Naive thymus-derived CD4-positive, alpha-beta T cell (primary cell): ENCODE measurements at regions not wholly inside any gene's neighbourhood (a gene's known extent, or its start where the extent isn't known, plus 50 kb on each side); places are given as distances from the start of the nearest gene placed in this dataset.

Experiments
- ATAC-seq: fragments of 150-1000 bp; cut with Tn5 transposase; 2 replicates; pipeline ENCODE4 v1.10.0; 2021; ENCODE audit warnings: mild to moderate bottlenecking, moderate library complexity
- CTCF ChIA-PET: fragments of 350-600 bp; sonication (Branson Sonifier 250); formaldehyde crosslinking; loops from one replicate; lab custom pipeline; 2021; ENCODE audit warnings: antibody characterized with exemption; lab: Charles Lee
- POLR2A ChIA-PET: fragments of 350-600 bp; sonication (Branson Sonifier 250); formaldehyde crosslinking; loops from one replicate; lab custom pipeline; 2021; ENCODE audit warnings: antibody characterized with exemption, inconsistent platforms; lab: Charles Lee
- DNase-seq, 9 donors: peaks; one replicate each; pipeline versions ENCODE4 v3.0.0 to v3.0.0-alpha.2; 2020 to 2022; ENCODE audit warnings: mixed read lengths in 1 of 9
- H3K27ac ChIP-seq: one replicate; pipeline ENCODE4 v1.7.0; 2013; ENCODE audit warnings: mild to moderate bottlenecking, low read depth, low read length, moderate library complexity
- H3K27me3 ChIP-seq, 2 donors: one replicate each; pipeline ENCODE4 v1.7.0; 2013; ENCODE audit warnings: low read length in 2 of 2, mild to moderate bottlenecking in 2 of 2, moderate library complexity in 2 of 2; ENCODE audit not compliant: control insufficient read depth in 2 of 2, insufficient read depth in 2 of 2
- H3K36me3 ChIP-seq, 3 experiments: 1 replicate in 2 of 3; 2 replicates in 1 of 3; pipeline ENCODE4 v1.7.0; 2013; ENCODE audit warnings: low read length in 3 of 3, mild to moderate bottlenecking in 3 of 3, moderate library complexity in 1 of 3; ENCODE audit not compliant: insufficient read depth in 3 of 3, control insufficient read depth in 2 of 3
- H3K4me1 ChIP-seq, 2 donors: one replicate each; pipeline ENCODE4 v1.7.0; 2013; ENCODE audit warnings: low read length in 2 of 2, mild to moderate bottlenecking in 2 of 2, moderate library complexity in 1 of 2; ENCODE audit not compliant: control insufficient read depth in 2 of 2, insufficient read depth in 2 of 2
- H3K4me3 ChIP-seq: 2 replicates; pipeline ENCODE4 v1.7.0; 2013; ENCODE audit warnings: mild to moderate bottlenecking, low read length
- H3K9me3 ChIP-seq, 3 experiments: 1 replicate in 2 of 3; 2 replicates in 1 of 3; pipeline ENCODE4 v1.7.0; 2013; ENCODE audit warnings: low read length in 3 of 3; ENCODE audit not compliant: control insufficient read depth in 2 of 3
- H3K27ac Mint-ChIP-seq, 9 donors: one replicate each; pipeline ENCODE4 v1.8.0; 2020 to 2022; ENCODE audit warnings: mixed read lengths in 9 of 9, mild to moderate bottlenecking in 8 of 9, moderate library complexity in 5 of 9, inconsistent platforms in 2 of 9
- H3K27me3 Mint-ChIP-seq, 5 donors: one replicate each; pipeline ENCODE4 v1.8.0; 2021 to 2022; ENCODE audit warnings: mixed read lengths in 5 of 5, mild to moderate bottlenecking in 1 of 5
- H3K36me3 Mint-ChIP-seq, 5 donors: one replicate each; pipeline ENCODE4 v1.8.0; 2020 to 2022; ENCODE audit warnings: mixed read lengths in 5 of 5, mild to moderate bottlenecking in 3 of 5, inconsistent platforms in 1 of 5
- H3K4me1 Mint-ChIP-seq, 7 donors: one replicate each; pipeline ENCODE4 v1.8.0; 2020 to 2022; ENCODE audit warnings: mixed read lengths in 7 of 7, mild to moderate bottlenecking in 3 of 7, inconsistent platforms in 1 of 7
- H3K4me3 Mint-ChIP-seq, 10 donors: one replicate each; pipeline ENCODE4 v1.8.0; 2020 to 2022; ENCODE audit warnings: mild to moderate bottlenecking in 10 of 10, mixed read lengths in 10 of 10, moderate library complexity in 6 of 10, inconsistent platforms in 2 of 10
- H3K9me3 Mint-ChIP-seq, 11 donors: one replicate each; pipeline ENCODE4 v1.8.0; 2020 to 2022; ENCODE audit warnings: mixed read lengths in 11 of 11, mild to moderate bottlenecking in 4 of 11, inconsistent platforms in 1 of 11, moderate library complexity in 1 of 11
- intact Hi-C, 2 donors: fragments of 100-400 bp; cut with micrococcal nuclease; formaldehyde crosslinking; loops; one replicate each; pipeline ENCODE4 v1.15.1; 2023

DNA sequence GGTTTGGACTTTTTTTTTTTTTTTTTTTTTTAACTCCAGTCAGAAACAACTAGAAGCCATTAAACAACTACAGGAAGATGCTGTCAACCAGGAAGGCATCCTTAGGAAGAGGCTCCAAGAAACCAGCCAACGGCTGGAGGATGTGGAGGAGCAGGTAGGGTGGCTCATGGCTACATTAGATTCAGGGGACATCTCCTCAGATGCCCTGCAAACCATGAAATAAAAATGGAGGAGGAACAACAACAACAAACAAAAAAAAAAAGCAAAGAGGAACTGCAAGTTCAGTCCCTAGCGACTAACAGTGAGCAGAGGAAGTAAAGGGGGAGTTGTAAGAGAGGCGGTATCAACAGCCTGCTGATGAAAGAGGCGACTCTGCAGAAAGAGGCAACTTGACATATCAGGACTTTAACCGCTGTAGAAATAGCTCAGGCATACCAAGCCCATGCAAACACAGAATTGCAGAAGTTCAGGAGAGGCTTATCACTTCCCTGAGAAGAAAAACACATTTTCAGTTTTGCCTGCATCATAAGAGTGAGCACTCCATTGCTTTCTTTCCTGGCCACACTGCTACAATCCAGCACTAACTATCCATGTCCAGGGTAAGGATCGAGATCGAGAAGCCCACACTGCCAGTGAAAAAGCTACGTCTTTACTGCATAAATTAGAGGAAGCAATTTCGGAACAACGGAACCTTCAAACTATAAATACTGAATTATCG, 103.5 kb upstream of the BCAT1 start:
- Mint-ChIP-seq H3K9me3 (peaks cover 0 to 9% (median 3%) of the 10 kb centered on the region in 11 donors), H3K36me3 (peaks cover 0 to 16% (median 0%) of the 10 kb centered on the region in 5 donors), H3K27ac (peak overlapping the region; percentile 92 to 100 (median 99)), H3K27me3 (peaks cover 0 to 3% (median 0%) of the 10 kb centered on the region in 5 donors), H3K4me1 (peaks cover 29 to 50% (median 42%) of the 10 kb centered on the region in 7 donors), H3K4me3 (peak overlapping the region; percentile 88 to 100 (median 95))
- H3K4me1 ChIP-seq = peaks cover 22 to 25% of the 10 kb centered on the region in 2 donors
- CTCF ChIA-PET = interaction anchor here (0.7 to 2.0 kb wide), 4 partner anchors 12 to 79 kb away, joined by 4 to 11 read pairs (median 6); no protein-coding TSS in a partner anchor
- H3K27ac ChIP-seq = peak overlapping the region; percentile 76
- DNase-seq (peak in 8 of 9 donors; percentile 51 to 92 (median 87)), ATAC-seq (peak; percentile 85)
- H3K4me3 ChIP-seq = peak overlapping the region; percentile 94
- POLR2A ChIA-PET = interaction anchor here (0.5 to 3.1 kb wide), 24 partner anchors 10 to 1556 kb away, joined by 3 to 14 read pairs (median 5); partner anchors contain the start of genes DNAI7 and ETFRF1
- H3K27me3 ChIP-seq = no peaks in the 10 kb centered on the region
- intact Hi-C loops = loop anchor here (1.0 to 5.0 kb wide), 19 partner anchors 8 to 1962 kb away; partner anchors contain the start of genes DNAI7 (in 2 of the 2), ETFRF1 (in 2 of the 2), KRAS (in 2 of the 2) and FGFR1OP2 (in 1 of the 2)
- no peaks in the 10 kb centered on the region for H3K36me3 ChIP-seq
- H3K9me3 ChIP-seq = no peaks in the 10 kb centered on the region

DNA sequence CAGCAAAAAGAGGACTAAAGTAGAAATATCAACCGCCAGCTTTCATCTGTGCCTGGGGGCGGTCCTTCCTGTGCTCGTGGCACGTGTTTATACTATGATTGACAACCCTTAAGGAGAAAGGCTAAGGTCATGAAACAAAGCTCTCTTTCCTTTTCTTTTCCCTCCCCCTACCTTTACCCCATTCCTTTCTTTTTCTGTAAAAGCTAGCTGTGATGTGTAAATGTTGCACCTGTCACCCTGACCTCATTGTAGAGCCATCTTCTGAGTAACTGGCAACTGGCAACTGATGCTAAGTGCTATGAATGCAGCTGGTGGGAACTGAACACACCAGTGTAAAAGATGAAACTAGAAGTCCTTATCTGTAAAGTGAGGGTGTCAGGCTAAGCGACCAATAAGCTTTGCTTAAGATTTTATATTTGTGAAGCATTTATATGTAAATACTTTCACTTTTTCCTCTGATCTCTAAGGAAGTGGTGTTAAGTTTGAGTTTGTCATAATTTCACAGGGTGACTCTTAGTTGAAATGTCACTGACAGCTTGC, 102.8 kb upstream of the BCAT1 start:
- peaks cover 0 to 13% (median 3%) of the 10 kb centered on the region in 11 donors for H3K9me3 Mint-ChIP-seq
- Histone ChIP-seq H3K27ac (peak overlapping the region; percentile 76), H3K9me3 (no peaks in the 10 kb centered on the region), H3K36me3 (no peaks in the 10 kb centered on the region), H3K4me1 (peaks cover 19 to 22% of the 10 kb centered on the region in 2 donors), H3K4me3 (peak overlapping the region; percentile 94), H3K27me3 (no peaks in the 10 kb centered on the region)
- intact Hi-C loops = loop anchor here (1.0 to 5.0 kb wide), 20 partner anchors 9 to 1963 kb away; partner anchors contain the start of genes DNAI7 (in 2 of the 2), ETFRF1 (in 2 of the 2), KRAS (in 2 of the 2) and FGFR1OP2 (in 1 of the 2)
- peaks cover 0 to 14% (median 0%) of the 10 kb centered on the region in 5 donors for H3K36me3 Mint-ChIP-seq
- peak overlapping the region; percentile 88 to 100 (median 95) for H3K4me3 Mint-ChIP-seq
- ChIA-PET CTCF (interaction anchor here (0.9 to 2.0 kb wide), 3 partner anchors 11 to 79 kb away, joined by 4 to 11 read pairs (median 7); no protein-coding TSS in a partner anchor), POLR2A (interaction anchor here (0.5 to 3.1 kb wide), 22 partner anchors 8 to 1390 kb away, joined by 3 to 14 read pairs (median 4); partner anchors contain the start of genes DNAI7 and ETFRF1)
- peaks cover 26 to 43% (median 38%) of the 10 kb centered on the region in 7 donors for H3K4me1 Mint-ChIP-seq
- H3K27me3 Mint-ChIP-seq = peaks cover 0 to 4% (median 0%) of the 10 kb centered on the region in 5 donors
- ATAC-seq (peak; percentile 82), DNase-seq (peak in 6 of 9 donors; percentile 15 to 86 (median 76))
- peak overlapping the region; percentile 92 to 100 (median 99) for H3K27ac Mint-ChIP-seq

DNA sequence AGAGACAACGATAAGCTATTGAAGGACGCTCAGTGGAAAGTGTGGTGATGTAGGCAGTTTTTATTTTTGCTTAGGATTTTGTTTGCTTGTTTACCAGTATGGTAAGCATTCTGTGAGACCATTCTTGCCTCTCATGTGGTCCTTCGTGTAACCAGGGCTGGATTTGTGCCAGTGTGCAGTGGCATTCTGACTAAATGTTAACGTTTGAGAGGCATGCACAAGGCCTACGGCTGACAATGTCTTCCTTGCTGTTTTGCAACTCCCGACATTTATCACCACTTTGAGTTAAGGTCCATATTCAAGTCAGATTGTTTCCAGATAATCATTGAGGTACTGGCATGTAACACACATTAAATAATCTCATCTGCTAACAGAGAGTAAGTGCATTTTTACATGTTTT, 102.3 kb upstream of the BCAT1 start:
- intact Hi-C loops = loop anchor here (2.0 to 5.0 kb wide), 7 partner anchors 41 to 1886 kb away; partner anchors contain the start of genes FGFR1OP2 (in 1 of the 2), INTS13 (in 1 of the 2) and ITPR2 (in 1 of the 2)
- H3K4me1 Mint-ChIP-seq = peaks cover 25 to 38% (median 33%) of the 10 kb centered on the region in 7 donors
- Histone ChIP-seq H3K27ac (peak overlapping the region; percentile 76), H3K4me3 (peak overlapping the region; percentile 94), H3K9me3 (no peaks in the 10 kb centered on the region), H3K4me1 (peaks cover 14 to 22% of the 10 kb centered on the region in 2 donors), H3K27me3 (no peaks in the 10 kb centered on the region), H3K36me3 (no peaks in the 10 kb centered on the region)
- DNase-seq = no peak
- ATAC-seq = no peak
- H3K4me3 Mint-ChIP-seq = peak overlapping the region; percentile 88 to 100 (median 95)
- peaks cover 0 to 14% (median 0%) of the 10 kb centered on the region in 5 donors for H3K36me3 Mint-ChIP-seq
- H3K27me3 Mint-ChIP-seq = peaks cover 0 to 4% (median 0%) of the 10 kb centered on the region in 5 donors
- ChIA-PET POLR2A (interaction anchor here (0.6 to 3.1 kb wide), 16 partner anchors 9 to 548 kb away, joined by 3 to 14 read pairs (median 5); no protein-coding TSS in a partner anchor), CTCF (interaction anchor here (1.8 kb wide), 1 partner anchor 11 kb away, joined by 11 read pairs; no protein-coding TSS in a partner anchor)
- peak overlapping the region; percentile 92 to 100 (median 99) for H3K27ac Mint-ChIP-seq
- peaks cover 0 to 19% (median 9%) of the 10 kb centered on the region in 11 donors for H3K9me3 Mint-ChIP-seq

DNA sequence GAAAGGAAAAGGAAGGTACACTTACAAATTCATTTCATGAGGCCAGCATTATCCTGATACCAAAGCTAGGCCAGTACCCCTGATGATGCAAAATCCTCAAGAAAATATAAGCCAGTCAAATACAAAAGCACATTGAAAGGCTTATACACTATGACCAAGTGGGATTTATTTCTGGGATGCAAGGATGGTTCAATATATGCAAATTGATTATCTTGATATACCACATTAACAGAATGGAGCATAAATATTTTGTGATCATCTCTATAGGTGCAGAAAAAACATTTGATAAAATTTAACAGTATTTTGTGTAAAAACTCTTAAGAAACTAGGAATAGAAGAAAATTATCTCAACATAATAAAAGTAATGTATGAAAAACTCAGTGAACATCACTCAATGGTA, 97.0 kb upstream of the BCAT1 start:
- CTCF ChIA-PET = no interaction called here
- H3K4me1 ChIP-seq = peaks cover 2 to 5% of the 10 kb centered on the region in 2 donors
- H3K27ac Mint-ChIP-seq = no peak overlapping the region

DNA sequence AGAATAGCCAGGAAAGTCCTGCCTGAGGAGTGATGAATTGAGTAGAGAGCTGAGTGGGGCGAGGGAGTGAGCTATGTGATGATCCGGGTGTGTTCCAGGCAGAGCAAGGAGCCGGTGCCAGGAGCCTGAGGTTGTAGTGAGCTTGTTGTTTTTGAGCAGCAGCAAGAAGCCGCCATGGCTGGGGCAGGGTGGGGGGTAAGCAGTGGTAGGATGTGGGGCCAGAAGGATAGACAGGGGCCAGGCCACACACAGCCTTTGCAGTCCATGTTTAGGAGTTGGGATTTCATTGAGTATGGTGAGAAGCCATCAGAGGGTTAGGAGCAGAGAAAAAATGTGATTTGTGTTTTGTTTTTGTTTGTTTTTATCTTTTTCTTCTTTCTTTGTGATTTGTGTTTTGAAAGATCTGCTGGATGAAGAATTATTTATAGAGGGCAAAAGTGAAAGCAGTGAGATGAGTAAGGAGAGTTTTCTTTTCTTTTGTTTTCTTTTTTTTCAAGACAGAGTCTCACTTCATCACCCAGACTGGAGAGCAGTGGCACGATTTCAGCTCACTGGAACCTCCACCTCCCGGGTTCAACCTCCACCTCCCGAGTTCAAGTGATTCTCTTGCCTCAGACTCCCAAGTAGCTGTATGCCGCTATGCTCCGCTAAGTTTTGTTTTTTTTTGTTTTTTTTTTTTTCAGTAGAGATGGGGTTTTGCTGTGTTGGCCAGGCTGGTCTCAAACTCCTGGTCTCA, 92.3 kb upstream of the BCAT1 start:
- Histone ChIP-seq H3K4me1 (no peaks in the 10 kb centered on the region), H3K36me3 (no peaks in the 10 kb centered on the region), H3K4me3 (no peak overlapping the region), H3K27ac (no peak overlapping the region), H3K9me3 (no peaks in the 10 kb centered on the region), H3K27me3 (no peaks in the 10 kb centered on the region)
- H3K27ac Mint-ChIP-seq = peak overlapping the region in 3 of 9 donors; percentile 4 to 46 (median 18)
- DNase-seq = no peak
- no peak overlapping the region for H3K4me3 Mint-ChIP-seq
- peaks cover 0 to 31% (median 14%) of the 10 kb centered on the region in 5 donors for H3K27me3 Mint-ChIP-seq
- ATAC-seq = no peak
- CTCF ChIA-PET = interaction anchor here (1.5 kb wide), 1 partner anchor 11 kb away, joined by 11 read pairs; a partner anchor contains a TSS
- POLR2A ChIA-PET = interaction anchor here (0.5 kb wide), 1 partner anchor 68 kb away, joined by 3 read pairs; no protein-coding TSS in a partner anchor
- H3K4me1 Mint-ChIP-seq = peaks cover 0 to 7% (median 5%) of the 10 kb centered on the region in 7 donors
- peaks cover 0 to 14% (median 3%) of the 10 kb centered on the region in 11 donors for H3K9me3 Mint-ChIP-seq
- H3K36me3 Mint-ChIP-seq = peaks cover 0 to 7% (median 1%) of the 10 kb centered on the region in 5 donors
- intact Hi-C loops = no loop called here

More for the DNA sequence above, 97.0 kb upstream of the BCAT1 start:
- H3K9me3 Mint-ChIP-seq = peaks cover 0 to 33% (median 11%) of the 10 kb centered on the region in 11 donors
- Histone ChIP-seq H3K9me3 (no peaks in the 10 kb centered on the region), H3K27me3 (no peaks in the 10 kb centered on the region), H3K27ac (no peak overlapping the region), H3K36me3 (no peaks in the 10 kb centered on the region), H3K4me3 (no peak overlapping the region)
- POLR2A ChIA-PET = no interaction called here
- ATAC-seq (no peak), DNase-seq (no peak)
- H3K4me3 Mint-ChIP-seq = no peak overlapping the region
- H3K27me3 Mint-ChIP-seq = peaks cover 0 to 24% (median 5%) of the 10 kb centered on the region in 5 donors
- peaks cover 4 to 9% (median 6%) of the 10 kb centered on the region in 7 donors for H3K4me1 Mint-ChIP-seq
- intact Hi-C loops = no loop called here
- H3K36me3 Mint-ChIP-seq = peaks cover 0 to 7% (median 3%) of the 10 kb centered on the region in 5 donors
